Liver (tissue), 8 donors: ENCODE measurements at regions not wholly inside any gene's neighbourhood (a gene's known extent, or its start where the extent isn't known, plus 50 kb on each side); places are given as distances from the start of the nearest gene placed in this dataset.

ENCODE experiments used
- DNase-seq: peaks from one replicate; pipeline ENCODE4 v3.0.0-alpha.2; 2017; ENCODE audit warnings: low spot score
- H3K27ac ChIP-seq, 2 donors: one replicate each; pipeline ENCODE4 v1.7.0; 2013; ENCODE audit warnings: inconsistent platforms in 2 of 2, low read length in 2 of 2, control low read depth in 1 of 2, low read depth in 1 of 2, mild to moderate bottlenecking in 1 of 2
- H3K27me3 ChIP-seq, 4 donors: one replicate each; pipeline versions ENCODE4 v1.6.1 to v1.7.0; 2013; ENCODE audit warnings: low read length in 3 of 4, inconsistent platforms in 1 of 4, mild to moderate bottlenecking in 1 of 4, moderate library complexity in 1 of 4; ENCODE audit not compliant: control insufficient read depth in 4 of 4, insufficient read depth in 4 of 4
- H3K36me3 ChIP-seq, 4 donors: one replicate each; pipeline versions ENCODE4 v1.6.1 to v1.7.0; 2013; ENCODE audit warnings: low read length in 3 of 4, mild to moderate bottlenecking in 3 of 4, low read depth in 1 of 4, moderate library complexity in 1 of 4; ENCODE audit not compliant: control insufficient read depth in 4 of 4, insufficient read depth in 3 of 4
- H3K4me1 ChIP-seq, 4 donors: one replicate each; pipeline versions ENCODE4 v1.6.1 to v1.7.0; 2013; ENCODE audit warnings: low read length in 3 of 4, mild to moderate bottlenecking in 3 of 4, moderate library complexity in 1 of 4; ENCODE audit not compliant: control insufficient read depth in 4 of 4, insufficient read depth in 4 of 4
- H3K4me3 ChIP-seq, 3 donors: one replicate each; pipeline versions ENCODE4 v1.6.1 to v1.7.0; 2013; ENCODE audit warnings: low read length in 3 of 3, control low read depth in 1 of 3, low read depth in 1 of 3, mild to moderate bottlenecking in 1 of 3
- H3K9ac ChIP-seq, 2 donors: one replicate each; pipeline ENCODE4 v1.7.0; 2013; ENCODE audit warnings: low read length in 2 of 2, mild to moderate bottlenecking in 2 of 2, moderate library complexity in 2 of 2, control low read depth in 1 of 2, low read depth in 1 of 2
- H3K9me3 ChIP-seq, 4 donors: one replicate each; pipeline versions ENCODE4 v1.6.1 to v1.7.0; 2013; ENCODE audit warnings: low read length in 3 of 4; ENCODE audit not compliant: control insufficient read depth in 4 of 4
- EGR1 ChIP-seq, 2 donors: IDR thresholded peaks; 2 replicates each; pipeline ENCODE4 v1.6.1; 2016 to 2018; ENCODE audit warnings: antibody characterized with exemption in 2 of 2, low read depth in 2 of 2
- FOXA1 ChIP-seq: IDR thresholded peaks from 2 replicates; pipeline ENCODE4 v1.6.1; 2016; ENCODE audit warnings: antibody characterized with exemption
- GABPA ChIP-seq, 2 donors: IDR thresholded peaks in 1 of 2; conservative IDR thresholded peaks in 1 of 2; 2 replicates each; pipeline ENCODE4 v1.6.1; 2016; ENCODE audit warnings: antibody characterized with exemption in 2 of 2, mild to moderate bottlenecking in 1 of 2, moderate library complexity in 1 of 2
- HNF4A ChIP-seq, 2 donors: conservative IDR thresholded peaks; 2 replicates each; pipeline ENCODE4 v1.6.1; 2016; ENCODE audit warnings: antibody characterized with exemption in 2 of 2, mild to moderate bottlenecking in 2 of 2
- HNF4G ChIP-seq: IDR thresholded peaks from 2 replicates; pipeline ENCODE4 v1.6.1; 2016; ENCODE audit warnings: antibody characterized with exemption
- JUND ChIP-seq, 2 donors: IDR thresholded peaks; 2 replicates each; pipeline ENCODE4 v1.6.1; 2016; ENCODE audit warnings: antibody characterized with exemption in 2 of 2
- NR2F2 ChIP-seq: IDR thresholded peaks from 2 replicates; pipeline ENCODE4 v1.6.1; 2016; ENCODE audit warnings: antibody characterized with exemption
- SP1 ChIP-seq: IDR thresholded peaks from 2 replicates; pipeline ENCODE4 v1.6.1; 2018; ENCODE audit warnings: antibody characterized with exemption, mild to moderate bottlenecking
- TAF1 ChIP-seq: conservative IDR thresholded peaks from 2 replicates; pipeline ENCODE4 v1.6.1; 2016; ENCODE audit warnings: antibody characterized with exemption, mild to moderate bottlenecking
- YY1 ChIP-seq: IDR thresholded peaks from 2 replicates; pipeline ENCODE4 v1.6.1; 2016; ENCODE audit warnings: antibody characterized with exemption, mild to moderate bottlenecking
- WGBS: extraction: QIAGEN DNeasy Blood & Tissue Kit; methylation state at CpG from one replicate; pipeline ENCODE4 v1.1.7; 2013; 5-methylcytosine and 5-hydroxymethylcytosine counted together
- TF ChIP-seq, protein P1 (sequence below): IDR thresholded peaks from 2 replicates; pipeline ENCODE4 v1.6.1; 2016; ENCODE audit warnings: antibody characterized with exemption
- TF ChIP-seq, protein P2 (sequence below): IDR thresholded peaks from 2 replicates; pipeline ENCODE4 v1.6.1; 2016; ENCODE audit warnings: antibody characterized with exemption
- TF ChIP-seq, protein P3 (sequence below): IDR thresholded peaks from 2 replicates; pipeline ENCODE4 v1.6.1; 2016; ENCODE audit warnings: antibody characterized with exemption
- TF ChIP-seq, protein P4 (sequence below): fragments of 150-350 bp; IDR thresholded peaks from 2 replicates; pipeline ENCODE4 v1.5.1; 2017; ENCODE audit warnings: improper control_type of control experiment, low read depth, low read length; ENCODE audit not compliant: missing input control
- donor health status: healthy.
- donor health status: healthy.
- donor health status: healthy.
- donor health status: healthy.
- donor health status: healthy.

DNA sequence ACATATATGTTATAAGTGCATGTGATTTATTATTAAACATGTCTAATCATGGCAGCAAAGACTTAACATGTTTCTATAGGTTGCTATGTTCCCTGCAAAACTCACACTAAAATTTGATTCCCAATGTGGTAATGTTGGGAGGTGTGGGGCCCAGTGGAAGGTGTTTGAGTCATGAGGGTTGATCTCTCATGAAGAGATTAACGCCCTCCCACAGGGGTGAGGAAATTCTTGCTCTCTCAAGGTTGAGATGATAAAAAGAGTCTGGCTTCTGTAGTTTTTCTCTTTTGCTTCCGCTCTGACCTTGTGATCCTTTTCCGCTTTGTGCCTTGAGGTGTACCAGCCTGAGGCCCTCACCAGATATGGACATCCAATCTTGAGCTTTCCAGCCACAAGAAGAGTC lies 737.5 kb upstream of the SLITRK5 start:
- H3K9me3 ChIP-seq, result no peaks in the 10 kb centered on the region
- no peaks in the 10 kb centered on the region for H3K36me3 ChIP-seq
- TF ChIP-seq, protein P1, sequence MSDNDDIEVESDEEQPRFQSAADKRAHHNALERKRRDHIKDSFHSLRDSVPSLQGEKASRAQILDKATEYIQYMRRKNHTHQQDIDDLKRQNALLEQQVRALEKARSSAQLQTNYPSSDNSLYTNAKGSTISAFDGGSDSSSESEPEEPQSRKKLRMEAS, result no peak
- 86% methylated on average over 3 of the region's 3 CpGs for WGBS
- DNase-seq, result no peak
- no peaks in the 10 kb centered on the region for H3K4me1 ChIP-seq
- H3K4me3 ChIP-seq, result no peak overlapping the region
- H3K27me3 ChIP-seq, result no peaks in the 10 kb centered on the region
- H3K9ac ChIP-seq, result no peak overlapping the region
- no peak overlapping the region for H3K27ac ChIP-seq

DNA sequence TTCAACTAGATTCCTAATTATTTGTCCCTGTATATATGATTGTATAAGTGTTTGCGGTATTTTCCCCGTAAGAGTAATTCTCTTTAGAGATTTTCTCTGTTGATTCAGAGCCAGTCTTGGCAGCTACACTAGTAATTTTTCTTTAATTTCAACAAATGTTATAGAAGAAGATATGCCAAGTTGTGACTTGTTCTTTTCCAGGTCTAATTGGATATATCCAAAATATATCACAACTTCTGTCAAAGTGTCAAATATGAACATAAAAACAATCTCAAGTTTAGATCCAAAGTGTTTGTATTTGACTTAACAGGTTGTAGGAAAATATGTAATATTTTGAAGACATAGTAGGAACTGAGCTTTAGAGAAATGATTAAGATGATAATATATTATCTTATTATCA lies 733.9 kb upstream of the SLITRK5 start:
- H3K27me3 ChIP-seq, result no peaks in the 10 kb centered on the region
- no peak overlapping the region for H3K9ac ChIP-seq
- TF ChIP-seq, protein P2, sequence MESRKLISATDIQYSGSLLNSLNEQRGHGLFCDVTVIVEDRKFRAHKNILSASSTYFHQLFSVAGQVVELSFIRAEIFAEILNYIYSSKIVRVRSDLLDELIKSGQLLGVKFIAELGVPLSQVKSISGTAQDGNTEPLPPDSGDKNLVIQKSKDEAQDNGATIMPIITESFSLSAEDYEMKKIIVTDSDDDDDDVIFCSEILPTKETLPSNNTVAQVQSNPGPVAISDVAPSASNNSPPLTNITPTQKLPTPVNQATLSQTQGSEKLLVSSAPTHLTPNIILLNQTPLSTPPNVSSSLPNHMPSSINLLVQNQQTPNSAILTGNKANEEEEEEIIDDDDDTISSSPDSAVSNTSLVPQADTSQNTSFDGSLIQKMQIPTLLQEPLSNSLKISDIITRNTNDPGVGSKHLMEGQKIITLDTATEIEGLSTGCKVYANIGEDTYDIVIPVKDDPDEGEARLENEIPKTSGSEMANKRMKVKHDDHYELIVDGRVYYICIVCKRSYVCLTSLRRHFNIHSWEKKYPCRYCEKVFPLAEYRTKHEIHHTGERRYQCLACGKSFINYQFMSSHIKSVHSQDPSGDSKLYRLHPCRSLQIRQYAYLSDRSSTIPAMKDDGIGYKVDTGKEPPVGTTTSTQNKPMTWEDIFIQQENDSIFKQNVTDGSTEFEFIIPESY, result no peak
- TF ChIP-seq, protein P1, result no peak
- TF ChIP-seq YY1, result no peak
- TF ChIP-seq SP1, result no peak
- TF ChIP-seq TAF1, result no peak
- TF ChIP-seq, protein P3, sequence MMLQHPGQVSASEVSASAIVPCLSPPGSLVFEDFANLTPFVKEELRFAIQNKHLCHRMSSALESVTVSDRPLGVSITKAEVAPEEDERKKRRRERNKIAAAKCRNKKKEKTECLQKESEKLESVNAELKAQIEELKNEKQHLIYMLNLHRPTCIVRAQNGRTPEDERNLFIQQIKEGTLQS, result no peak
- TF ChIP-seq EGR1 (IDR thresholded peaks at IDR 0.05; ENCODE audit: low read depth in 2 of 2), result no peak
- TF ChIP-seq GABPA (IDR thresholded peaks at IDR 0.05 in 1 of 2, conservative IDR thresholded peaks at IDR 0.05 in 1 of 2), result no peak
- TF ChIP-seq FOXA1, result no peak
- TF ChIP-seq, protein P4, sequence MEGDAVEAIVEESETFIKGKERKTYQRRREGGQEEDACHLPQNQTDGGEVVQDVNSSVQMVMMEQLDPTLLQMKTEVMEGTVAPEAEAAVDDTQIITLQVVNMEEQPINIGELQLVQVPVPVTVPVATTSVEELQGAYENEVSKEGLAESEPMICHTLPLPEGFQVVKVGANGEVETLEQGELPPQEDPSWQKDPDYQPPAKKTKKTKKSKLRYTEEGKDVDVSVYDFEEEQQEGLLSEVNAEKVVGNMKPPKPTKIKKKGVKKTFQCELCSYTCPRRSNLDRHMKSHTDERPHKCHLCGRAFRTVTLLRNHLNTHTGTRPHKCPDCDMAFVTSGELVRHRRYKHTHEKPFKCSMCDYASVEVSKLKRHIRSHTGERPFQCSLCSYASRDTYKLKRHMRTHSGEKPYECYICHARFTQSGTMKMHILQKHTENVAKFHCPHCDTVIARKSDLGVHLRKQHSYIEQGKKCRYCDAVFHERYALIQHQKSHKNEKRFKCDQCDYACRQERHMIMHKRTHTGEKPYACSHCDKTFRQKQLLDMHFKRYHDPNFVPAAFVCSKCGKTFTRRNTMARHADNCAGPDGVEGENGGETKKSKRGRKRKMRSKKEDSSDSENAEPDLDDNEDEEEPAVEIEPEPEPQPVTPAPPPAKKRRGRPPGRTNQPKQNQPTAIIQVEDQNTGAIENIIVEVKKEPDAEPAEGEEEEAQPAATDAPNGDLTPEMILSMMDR, result no peak
- no peak for TF ChIP-seq NR2F2
- TF ChIP-seq JUND (IDR thresholded peaks at IDR 0.05), result no peak
- TF ChIP-seq HNF4G, result no peak
- WGBS, result 94% methylated on average over 2 of the region's 2 CpGs
- no peaks in the 10 kb centered on the region for H3K9me3 ChIP-seq
- no peaks in the 10 kb centered on the region for H3K4me1 ChIP-seq
- H3K36me3 ChIP-seq, result no peaks in the 10 kb centered on the region
- no peak for DNase-seq
- no peak overlapping the region for H3K27ac ChIP-seq
- no peak overlapping the region for H3K4me3 ChIP-seq

DNA sequence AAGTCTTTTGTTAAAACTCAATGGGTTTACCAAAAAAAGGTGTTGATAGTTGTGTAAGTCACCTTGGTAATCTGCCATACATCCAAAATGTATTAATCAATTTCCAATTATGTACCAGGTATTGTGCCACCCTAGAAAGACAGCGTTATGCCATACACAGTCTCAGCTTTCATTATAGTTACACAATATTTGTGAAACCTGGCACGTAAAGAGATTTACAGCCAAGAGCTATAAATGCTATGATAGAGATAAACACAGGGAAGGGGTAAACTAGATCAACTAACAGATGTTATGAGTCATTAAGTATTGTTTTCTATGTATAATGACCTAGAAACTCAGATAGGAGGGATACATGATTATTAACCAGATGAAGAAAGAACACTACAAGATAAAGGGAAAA lies 725.6 kb upstream of the SLITRK5 start:
- no peak for DNase-seq
- WGBS, result 37% methylated on average over 2 of the region's 2 CpGs
- Histone ChIP-seq H3K9me3 (no peaks in the 10 kb centered on the region), H3K27ac (peak overlapping the region in 1 of 2 donors; percentile 50), H3K4me3 (no peak overlapping the region), H3K36me3 (no peaks in the 10 kb centered on the region), H3K27me3 (no peaks in the 10 kb centered on the region), H3K4me1 (peaks cover 4 to 29% (median 15%) of the 10 kb centered on the region in 4 donors), H3K9ac (no peak overlapping the region)
- no peak for TF ChIP-seq HNF4A (conservative IDR thresholded peaks at IDR 0.05)
- TF ChIP-seq HNF4G, result no peak
